ENCODE measurements at regions not wholly inside any gene's neighbourhood (a gene's known extent, or its start where the extent isn't known, plus 50 kb on each side); places are given as distances from the start of the nearest gene placed in this dataset.

DNA sequence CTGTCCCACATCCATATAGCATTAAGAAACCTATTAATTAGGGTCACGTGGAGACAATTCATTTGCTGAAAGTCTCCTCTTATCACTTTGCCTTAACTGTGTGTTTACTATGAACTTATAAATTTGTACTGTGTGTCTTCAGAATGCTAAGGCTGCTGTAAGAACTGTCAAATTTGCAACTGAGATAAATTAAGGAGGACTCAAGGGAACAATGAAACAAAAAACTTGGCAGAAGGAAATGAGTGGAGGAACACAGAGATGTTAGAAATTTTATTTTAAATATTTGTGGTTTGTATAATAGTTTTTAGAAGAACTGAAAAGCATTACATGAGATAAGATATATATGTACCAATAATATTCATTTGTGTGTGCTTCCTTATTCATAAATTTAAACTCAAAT is 1005.3 kb upstream of the SORCS1 start:
- TF ChIP-seq, protein P1, sequence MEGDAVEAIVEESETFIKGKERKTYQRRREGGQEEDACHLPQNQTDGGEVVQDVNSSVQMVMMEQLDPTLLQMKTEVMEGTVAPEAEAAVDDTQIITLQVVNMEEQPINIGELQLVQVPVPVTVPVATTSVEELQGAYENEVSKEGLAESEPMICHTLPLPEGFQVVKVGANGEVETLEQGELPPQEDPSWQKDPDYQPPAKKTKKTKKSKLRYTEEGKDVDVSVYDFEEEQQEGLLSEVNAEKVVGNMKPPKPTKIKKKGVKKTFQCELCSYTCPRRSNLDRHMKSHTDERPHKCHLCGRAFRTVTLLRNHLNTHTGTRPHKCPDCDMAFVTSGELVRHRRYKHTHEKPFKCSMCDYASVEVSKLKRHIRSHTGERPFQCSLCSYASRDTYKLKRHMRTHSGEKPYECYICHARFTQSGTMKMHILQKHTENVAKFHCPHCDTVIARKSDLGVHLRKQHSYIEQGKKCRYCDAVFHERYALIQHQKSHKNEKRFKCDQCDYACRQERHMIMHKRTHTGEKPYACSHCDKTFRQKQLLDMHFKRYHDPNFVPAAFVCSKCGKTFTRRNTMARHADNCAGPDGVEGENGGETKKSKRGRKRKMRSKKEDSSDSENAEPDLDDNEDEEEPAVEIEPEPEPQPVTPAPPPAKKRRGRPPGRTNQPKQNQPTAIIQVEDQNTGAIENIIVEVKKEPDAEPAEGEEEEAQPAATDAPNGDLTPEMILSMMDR (IDR thresholded peaks at IDR 0.05; ENCODE audit: extremely low read depth, missing control alignments): no peak
- DNase-seq (ENCODE audit: low spot score): no peak

DNA sequence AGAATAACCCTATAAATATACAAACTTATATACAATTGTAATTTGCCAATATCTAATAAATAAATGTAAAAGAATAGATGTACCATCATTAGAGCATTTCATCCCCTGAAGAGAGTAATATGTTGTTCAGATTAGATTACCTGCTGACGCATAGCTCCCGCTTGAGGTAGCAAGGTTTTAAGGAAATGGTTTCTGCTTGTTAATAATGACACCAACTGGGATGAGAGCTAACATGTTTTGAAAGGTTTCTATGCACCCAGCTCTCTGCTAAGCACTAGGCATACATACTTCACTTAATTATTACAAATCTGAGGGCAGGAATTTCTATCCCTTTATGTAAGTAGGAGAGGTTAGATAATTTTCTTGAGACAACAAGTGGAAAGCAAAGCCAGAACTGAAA is 1003.3 kb upstream of the SORCS1 start:
- TF ChIP-seq, protein P1 (IDR thresholded peaks at IDR 0.05; ENCODE audit: extremely low read depth, missing control alignments): no peak
- DNase-seq (ENCODE audit: low spot score): no peak

DNA sequence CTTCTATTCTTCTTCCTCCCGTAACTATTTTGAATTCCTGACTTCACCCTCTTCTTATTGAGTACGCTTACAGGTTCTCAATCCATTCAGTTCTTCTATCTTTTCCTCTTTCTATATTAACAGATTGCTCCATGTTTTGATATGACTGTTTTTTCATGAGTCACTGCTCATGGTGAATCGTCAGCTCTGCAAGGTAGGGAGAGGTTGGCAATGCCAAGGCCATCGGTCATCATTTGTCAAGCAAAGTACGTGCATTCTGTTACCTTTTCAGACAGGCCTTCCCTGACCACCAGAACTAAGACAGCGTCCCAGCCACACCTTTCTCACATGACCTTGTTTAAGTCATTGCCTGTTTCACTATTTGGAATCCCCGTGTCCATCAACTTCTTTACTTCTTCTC is 1001.9 kb upstream of the SORCS1 start:
- TF ChIP-seq, protein P1 (IDR thresholded peaks at IDR 0.05; ENCODE audit: extremely low read depth, missing control alignments): no peak
- no peak for DNase-seq (ENCODE audit: low spot score)

DNA sequence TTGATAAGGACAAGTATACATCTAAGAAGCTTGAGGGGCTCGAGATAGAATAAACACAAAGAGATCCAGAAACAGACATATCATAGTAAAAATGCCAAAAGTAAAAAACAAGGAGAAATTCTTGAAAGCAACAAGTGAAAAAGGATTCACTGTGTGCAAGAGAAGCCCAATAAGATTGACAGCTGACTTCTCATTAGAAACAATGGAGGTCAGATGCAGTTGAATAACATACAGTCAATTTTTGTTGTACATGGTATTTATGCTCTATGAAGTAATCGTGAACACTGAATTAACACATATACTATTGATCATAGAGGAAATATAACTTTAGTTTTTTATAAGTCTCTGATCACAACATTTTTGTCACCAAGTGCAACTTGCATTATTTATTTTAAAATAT is 982.8 kb upstream of the SORCS1 start:
- TF ChIP-seq, protein P1 (IDR thresholded peaks at IDR 0.05; ENCODE audit: extremely low read depth, missing control alignments): no peak
- DNase-seq (ENCODE audit: low spot score): no peak

DNA sequence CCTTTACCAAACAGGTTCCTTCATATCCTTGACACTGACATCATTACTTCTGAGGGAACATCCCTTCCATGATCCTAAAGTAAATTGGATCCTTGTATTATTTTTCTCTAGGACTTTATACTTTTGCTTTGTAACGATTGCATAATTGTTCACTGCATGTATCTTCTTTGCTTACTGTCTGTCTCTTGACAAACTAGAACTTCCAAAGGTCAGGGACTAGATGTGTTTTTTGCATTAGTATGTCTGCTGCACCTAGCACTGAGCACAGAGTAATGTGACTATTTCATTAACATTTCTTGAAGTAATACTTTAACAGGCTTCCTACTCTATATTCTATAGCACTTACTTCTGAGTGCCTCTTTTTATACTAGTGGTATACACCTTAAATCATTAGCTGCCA is 976.6 kb upstream of the SORCS1 start:
- DNase-seq (ENCODE audit: low spot score): no peak
- TF ChIP-seq, protein P1 (IDR thresholded peaks at IDR 0.05; ENCODE audit: extremely low read depth, missing control alignments): no peak

DNA sequence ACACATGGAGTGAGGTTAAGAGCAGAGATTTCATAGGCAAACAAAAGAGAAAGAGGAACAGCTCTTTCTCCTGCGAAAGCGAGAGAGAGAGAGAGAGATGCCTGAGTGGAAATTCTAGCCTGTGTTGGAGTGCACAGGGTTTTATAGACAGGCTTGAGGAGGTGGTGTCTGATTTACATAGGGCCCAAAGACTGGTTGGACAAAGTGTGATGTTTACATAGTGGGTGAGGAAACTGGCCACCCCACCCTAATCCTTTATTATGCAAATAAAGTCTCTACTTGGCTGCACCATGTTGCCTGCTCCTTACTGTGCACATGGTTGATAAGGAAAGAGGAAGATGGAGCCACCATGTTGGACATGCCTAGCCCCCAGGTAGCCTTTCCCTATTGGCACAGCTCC is 967.8 kb upstream of the SORCS1 start:
- DNase-seq (ENCODE audit: low spot score): no peak
- TF ChIP-seq, protein P1 (IDR thresholded peaks at IDR 0.05; ENCODE audit: extremely low read depth, missing control alignments): no peak

DNA sequence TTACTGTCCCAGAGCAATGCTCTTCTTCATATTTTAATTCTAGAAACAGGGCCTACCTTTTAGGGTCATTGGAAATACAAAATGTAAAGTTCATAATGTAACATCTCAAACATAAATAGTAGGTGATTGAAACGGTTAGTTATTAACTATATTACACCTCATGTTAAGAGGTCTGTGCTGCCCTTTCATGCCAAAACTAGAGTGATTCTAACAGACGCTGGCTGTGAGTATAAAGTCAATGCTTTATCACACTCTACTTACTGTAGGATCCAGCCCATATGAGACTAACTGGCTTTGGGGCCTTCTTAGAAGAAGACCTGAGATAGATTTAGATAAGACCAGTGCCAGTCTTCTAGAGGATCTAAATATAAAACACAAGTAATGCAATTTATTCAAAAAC is 966.1 kb upstream of the SORCS1 start:
- no peak for DNase-seq (ENCODE audit: low spot score)
- TF ChIP-seq, protein P1 (IDR thresholded peaks at IDR 0.05; ENCODE audit: extremely low read depth, missing control alignments): no peak

Measured in GM20000 (cell line).